Germinal center (tissue), 1 donor: ENCODE measurements at regions not wholly inside any gene's neighbourhood (a gene's known extent, or its start where the extent isn't known, plus 50 kb on each side); places are given as distances from the start of the nearest gene placed in this dataset.

Source experiments
- DNase-seq: peaks from one replicate; pipeline ENCODE4 v3.0.0; 2012; ENCODE audit warnings: mixed read lengths, low spot score

- DNase-seq = no peak
Observed at GRCh38 chr15:70347321-70348225, 249.9 kb upstream of the TLE3 start.

GRCh38 chr15:70345251-70346019, 247.7 kb upstream of the TLE3 start:
- no peak for DNase-seq

- no peak for DNase-seq
Observed at GRCh38 chr15:70344666-70345065, 246.9 kb upstream of the TLE3 start.

- no peak for DNase-seq
Observed at GRCh38 chr15:70343961-70344621, 246.4 kb upstream of the TLE3 start.

GRCh38 chr15:70342554-70343548, 245.1 kb upstream of the TLE3 start:
- DNase-seq = no peak

- DNase-seq = no peak
Observed at GRCh38 chr15:70342141-70342540, 244.4 kb upstream of the TLE3 start.

- no peak for DNase-seq
Observed at GRCh38 chr15:70341566-70341965, 243.8 kb upstream of the TLE3 start.

GRCh38 chr15:70340494-70340870, 242.8 kb upstream of the TLE3 start:
- no peak for DNase-seq

- DNase-seq = no peak
Observed at GRCh38 chr15:70339571-70340493, 242.1 kb upstream of the TLE3 start.

GRCh38 chr15:70337277-70338186, 239.8 kb upstream of the TLE3 start:
- no peak for DNase-seq

- DNase-seq = no peak
Observed at GRCh38 chr15:70336425-70337009, 238.8 kb upstream of the TLE3 start.

- DNase-seq = no peak
Observed at GRCh38 chr15:70334286-70334685, 236.6 kb upstream of the TLE3 start.

- no peak for DNase-seq
Observed at GRCh38 chr15:70329179-70329578, 231.5 kb upstream of the TLE3 start.

- DNase-seq = no peak
Observed at GRCh38 chr15:70328679-70329115, 231.0 kb upstream of the TLE3 start.

- peak; percentile 63 for DNase-seq
Observed at GRCh38 chr15:70327856-70328678, 230.3 kb upstream of the TLE3 start.

GRCh38 chr15:70327328-70327855, 229.7 kb upstream of the TLE3 start:
- no peak for DNase-seq
